AG10803 (cell line): ENCODE measurements at regions not wholly inside any gene's neighbourhood (a gene's known extent, or its start where the extent isn't known, plus 50 kb on each side); places are given as distances from the start of the nearest gene placed in this dataset.

ENCODE experiments used
- DNase-seq: peaks from one replicate; pipeline ENCODE4 v3.0.0; 2010; ENCODE audit warnings: low read depth
- H3K4me3 ChIP-seq: 2 replicates; pipeline ENCODE4 v1.5.1; 2011; ENCODE audit warnings: mild to moderate bottlenecking, low read length, control low read depth
- TF ChIP-seq, protein P1 (sequence below): conservative IDR thresholded peaks from 2 replicates; pipeline ENCODE4 v1.5.1; 2011; ENCODE audit warnings: mild to moderate bottlenecking, low read length, control low read depth, inconsistent platforms

DNA sequence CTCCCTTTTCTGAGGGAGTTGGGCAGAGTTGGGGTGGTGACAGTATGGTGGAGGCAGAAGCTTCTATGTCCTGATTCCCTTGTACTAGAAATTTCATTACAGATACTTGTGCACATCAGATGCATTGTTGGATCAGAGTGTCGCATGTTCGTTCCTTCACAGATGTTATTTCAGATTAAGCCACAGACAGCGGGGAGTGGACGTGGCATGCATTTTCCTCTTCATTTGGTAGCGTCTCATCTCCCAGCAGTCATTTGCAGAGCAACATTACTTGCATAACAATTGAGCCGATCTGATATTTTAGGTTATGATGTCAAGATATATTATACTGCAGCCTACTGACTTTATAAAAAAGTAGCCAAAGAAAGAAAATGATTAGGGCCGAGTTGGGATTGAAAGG lies 261.6 kb upstream of the SASH1 start:
- DNase-seq = no peak
- H3K4me3 ChIP-seq = no peak overlapping the region
- TF ChIP-seq, protein P1, sequence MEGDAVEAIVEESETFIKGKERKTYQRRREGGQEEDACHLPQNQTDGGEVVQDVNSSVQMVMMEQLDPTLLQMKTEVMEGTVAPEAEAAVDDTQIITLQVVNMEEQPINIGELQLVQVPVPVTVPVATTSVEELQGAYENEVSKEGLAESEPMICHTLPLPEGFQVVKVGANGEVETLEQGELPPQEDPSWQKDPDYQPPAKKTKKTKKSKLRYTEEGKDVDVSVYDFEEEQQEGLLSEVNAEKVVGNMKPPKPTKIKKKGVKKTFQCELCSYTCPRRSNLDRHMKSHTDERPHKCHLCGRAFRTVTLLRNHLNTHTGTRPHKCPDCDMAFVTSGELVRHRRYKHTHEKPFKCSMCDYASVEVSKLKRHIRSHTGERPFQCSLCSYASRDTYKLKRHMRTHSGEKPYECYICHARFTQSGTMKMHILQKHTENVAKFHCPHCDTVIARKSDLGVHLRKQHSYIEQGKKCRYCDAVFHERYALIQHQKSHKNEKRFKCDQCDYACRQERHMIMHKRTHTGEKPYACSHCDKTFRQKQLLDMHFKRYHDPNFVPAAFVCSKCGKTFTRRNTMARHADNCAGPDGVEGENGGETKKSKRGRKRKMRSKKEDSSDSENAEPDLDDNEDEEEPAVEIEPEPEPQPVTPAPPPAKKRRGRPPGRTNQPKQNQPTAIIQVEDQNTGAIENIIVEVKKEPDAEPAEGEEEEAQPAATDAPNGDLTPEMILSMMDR = no peak

DNA sequence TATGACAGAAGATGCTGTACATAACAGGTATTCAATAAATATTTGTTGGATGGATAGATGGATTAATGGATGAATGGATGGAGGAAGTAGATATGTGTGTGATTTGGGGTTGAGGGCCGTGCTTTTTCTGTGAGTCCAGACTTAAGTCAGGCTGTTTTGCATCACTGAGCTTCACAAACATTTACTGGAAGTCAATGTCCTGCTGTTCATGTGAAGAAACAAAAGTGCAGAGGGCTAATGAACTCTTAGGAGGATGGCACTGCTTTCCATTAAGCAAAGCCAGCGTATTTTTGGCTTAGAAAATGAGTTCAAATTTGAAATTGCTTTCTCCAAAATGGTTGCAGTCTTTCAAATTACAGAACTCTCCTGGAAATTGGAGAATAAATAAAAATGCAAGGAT lies 260.6 kb upstream of the SASH1 start:
- TF ChIP-seq, protein P1 = no peak
- H3K4me3 ChIP-seq = no peak overlapping the region
- DNase-seq = no peak

DNA sequence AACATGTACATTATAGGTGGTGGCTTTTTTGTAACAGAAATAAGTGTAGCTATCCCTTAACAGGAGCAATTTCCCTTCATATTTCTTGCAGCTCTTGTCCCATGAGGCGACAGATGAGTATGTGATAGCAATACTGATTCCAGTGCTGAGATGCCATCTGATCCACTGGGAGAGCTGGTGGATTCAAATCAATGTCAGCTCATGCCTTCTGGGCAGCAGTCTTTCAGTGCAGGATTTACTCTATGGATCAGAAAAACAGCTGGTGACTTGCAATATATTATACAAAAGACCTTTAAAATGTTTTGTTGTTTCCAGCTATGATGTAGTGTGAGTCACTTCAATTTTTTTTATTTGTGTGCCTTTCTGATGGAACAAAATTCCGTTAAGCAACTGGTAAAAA lies 259.9 kb upstream of the SASH1 start:
- no peak overlapping the region for H3K4me3 ChIP-seq
- no peak for DNase-seq
- TF ChIP-seq, protein P1 = no peak

DNA sequence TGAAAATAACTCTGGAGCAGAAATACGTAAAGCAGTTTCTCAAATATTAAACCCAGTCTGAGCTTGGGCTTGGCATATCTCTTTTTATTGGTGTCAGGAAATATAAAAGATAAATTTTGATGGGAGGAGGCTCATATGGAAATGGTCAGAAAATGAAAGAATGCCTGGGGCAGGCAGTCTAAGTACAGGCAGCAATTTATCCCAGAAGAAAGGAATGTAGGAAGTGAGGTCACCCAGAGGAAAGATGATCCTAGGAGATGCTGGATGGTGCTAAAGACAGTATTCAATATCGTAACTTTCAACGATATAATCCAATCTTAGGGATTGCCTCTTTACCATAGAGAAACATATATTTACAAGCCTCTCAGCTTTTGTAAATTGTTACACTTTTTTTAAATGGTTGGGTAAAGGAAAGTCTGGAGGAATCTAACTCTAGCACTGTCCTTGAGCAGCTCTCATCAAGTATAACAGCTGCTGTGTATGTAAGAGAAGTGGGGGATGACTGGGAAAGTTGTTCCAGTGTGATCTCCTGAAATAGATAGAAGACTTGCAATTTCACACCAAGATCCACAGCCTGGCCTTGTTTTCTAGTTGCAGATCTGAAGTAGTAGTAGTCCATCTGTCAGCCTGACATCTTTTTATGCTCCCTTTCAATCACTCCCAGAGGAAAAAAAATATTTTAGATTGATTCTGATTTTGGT lies 256.9 kb upstream of the SASH1 start:
- TF ChIP-seq, protein P1 = no peak
- no peak overlapping the region for H3K4me3 ChIP-seq
- DNase-seq = no peak

DNA sequence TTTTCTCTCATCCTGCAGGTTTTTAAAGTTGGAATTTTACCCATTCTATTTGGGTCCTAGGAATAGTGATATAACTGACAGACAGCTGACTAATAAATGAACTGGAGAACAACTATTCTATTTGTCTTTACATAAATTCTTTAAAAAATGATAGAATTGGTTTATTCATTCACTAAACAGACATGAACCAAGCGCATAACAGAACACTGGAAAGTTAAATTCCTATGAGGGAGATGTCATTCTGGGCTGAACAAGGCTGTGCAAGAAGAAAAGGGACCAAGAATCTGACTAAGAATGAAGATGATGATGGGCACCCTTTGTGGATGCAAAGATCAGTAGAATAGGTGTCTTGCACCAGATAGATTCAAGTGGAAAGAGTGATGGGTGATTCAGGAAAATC lies 256.3 kb upstream of the SASH1 start:
- DNase-seq = no peak
- H3K4me3 ChIP-seq = no peak overlapping the region
- TF ChIP-seq, protein P1 = no peak

DNA sequence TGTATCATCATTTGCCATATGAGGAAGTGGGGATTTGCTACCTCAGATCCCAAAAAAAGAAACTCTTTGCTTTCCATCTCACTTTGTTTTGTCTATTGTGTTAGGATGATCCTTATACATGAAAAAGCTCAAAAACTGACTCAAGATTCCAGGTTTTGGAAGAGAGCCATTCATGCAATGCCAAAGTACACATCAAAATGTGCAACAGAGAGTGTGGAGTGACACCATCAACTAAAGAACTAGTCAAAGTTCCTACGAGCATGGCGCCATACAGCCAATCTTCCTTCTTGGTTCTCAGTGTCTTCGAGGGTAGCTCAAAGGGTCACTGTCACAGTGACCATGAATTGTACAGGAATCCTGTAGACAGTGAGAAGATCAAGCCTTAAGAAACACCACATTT lies 255.8 kb upstream of the SASH1 start:
- no peak overlapping the region for H3K4me3 ChIP-seq
- no peak for DNase-seq
- TF ChIP-seq, protein P1 = no peak

DNA sequence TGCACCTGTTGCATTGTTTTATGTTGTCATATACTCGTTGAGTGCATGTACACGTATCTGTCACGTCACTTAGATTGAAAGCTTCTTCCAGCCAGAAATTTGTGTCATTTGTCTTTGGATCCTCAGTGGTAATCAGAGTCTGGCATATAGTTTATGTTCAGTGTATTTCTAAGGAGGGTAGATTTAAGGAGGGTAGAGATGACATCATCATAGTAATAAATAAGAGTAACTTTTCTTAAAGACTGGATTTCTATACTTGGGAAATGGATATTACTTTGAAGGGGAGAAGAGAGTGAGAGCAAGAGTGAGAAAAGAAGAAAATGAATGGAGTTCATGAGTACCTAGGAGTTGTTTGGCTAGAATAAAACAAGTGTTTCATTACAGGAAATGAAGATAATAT lies 255.0 kb upstream of the SASH1 start:
- no peak overlapping the region for H3K4me3 ChIP-seq
- TF ChIP-seq, protein P1 = no peak
- no peak for DNase-seq
